K562 (cell line): ENCODE measurements at regions not wholly inside any gene's neighbourhood (a gene's known extent, or its start where the extent isn't known, plus 50 kb on each side); places are given as distances from the start of the nearest gene placed in this dataset.

Experiments
- ATAC-seq: fragments of 200-7000 bp; cut with Tn5 transposase; 3 replicates; pipeline ENCODE4 v1.9.1; 2020; ENCODE audit warnings: moderate library complexity
- BruUV-seq: library from RNA; stranded (reverse); fragments of 400-500 nt; replicated peaks from 2 replicates; lab custom pipeline; 2021; lab: Mats Ljungman, UMichigan
- CTCF ChIA-PET: fragments of 300-600 bp; formaldehyde crosslinking; extraction: SDS; loops from one replicate; lab custom pipeline; 2021; ENCODE audit warnings: low intra/inter-chr PET ratio; lab: Yijun Ruan, JAX
- POLR2A ChIA-PET: fragments of 300-600, 350-650 bp; sonication (Branson Sonifier 250); formaldehyde crosslinking; extraction: SDS; loops from one replicate; lab custom pipeline; 2021; ENCODE audit warnings: antibody characterized with exemption, inconsistent platforms; lab: Yijun Ruan, JAX
- DNase-seq, 4 experiments: peaks; one replicate each; pipeline versions ENCODE4 v3.0.0 to v3.0.0-alpha.2; 2011 to 2018; ENCODE audit warnings: low spot score in 3 of 4, mixed read lengths in 3 of 4; ENCODE audit errors: extremely low read depth in 1 of 4
- FAIRE-seq: peaks from 2 replicates; lab custom pipeline; 2011; peaks lifted over from hg19 to GRCh38; lab: Jason Lieb, UNC
- H2AFZ ChIP-seq: 2 replicates; pipeline ENCODE4 v1.6.0; 2011; ENCODE audit warnings: low read depth, low read length, control low read depth, inconsistent platforms
- H3K27ac ChIP-seq: fragments of 200-600 bp; 3 replicates; pipeline ENCODE4 v1.8.0; 2011; ENCODE audit warnings: low read depth, mild to moderate bottlenecking, control low read depth, inconsistent platforms, low read length, moderate library complexity, mixed read lengths; ENCODE audit errors: extremely low read depth
- H3K27me3 ChIP-seq, 2 experiments: fragments of 300-600 bp in 1 of 2; 2 replicates in 1 of 2; 3 replicates in 1 of 2; pipeline versions ENCODE4 v1.6.0 to v1.8.0; 2011; ENCODE audit warnings: inconsistent platforms in 2 of 2, low read length in 2 of 2, mild to moderate bottlenecking in 1 of 2, mixed read lengths in 1 of 2, moderate library complexity in 1 of 2; ENCODE audit not compliant: control insufficient read depth in 2 of 2, insufficient read depth in 2 of 2
- H3K36me3 ChIP-seq: fragments of 300-600 bp; 3 replicates; pipeline ENCODE4 v1.8.0; 2011; ENCODE audit warnings: mild to moderate bottlenecking, low read length, inconsistent platforms; ENCODE audit not compliant: control insufficient read depth, insufficient read depth
- H3K4me1 ChIP-seq, 2 experiments: fragments of 200-600 bp in 1 of 2; replicated peaks in 1 of 2; 2 replicates in 1 of 2; 3 replicates in 1 of 2; pipeline versions ENCODE4 v1.5.1 to v1.8.0; 2011; ENCODE audit warnings: inconsistent platforms in 2 of 2, low read length in 2 of 2, mild to moderate bottlenecking in 1 of 2, mixed read lengths in 1 of 2, moderate library complexity in 1 of 2; ENCODE audit not compliant: control insufficient read depth in 2 of 2, insufficient read depth in 2 of 2
- H3K4me2 ChIP-seq: 2 replicates; pipeline ENCODE4 v1.6.1; 2011; ENCODE audit warnings: low read length, control low read depth, inconsistent platforms, mixed read lengths; ENCODE audit not compliant: insufficient read depth
- H3K4me3 ChIP-seq: fragments of 200-600 bp; sonication (generic), shearing (Covaris generic); 2 replicates; pipeline ENCODE4 v1.5.1; 2016; ENCODE audit warnings: control low read depth, inconsistent platforms
- H3K79me2 ChIP-seq: fragments of 200-600 bp; 3 replicates; pipeline ENCODE4 v1.8.0; 2011; ENCODE audit warnings: low read length, inconsistent platforms; ENCODE audit not compliant: control insufficient read depth, insufficient read depth
- H3K9ac ChIP-seq, 2 experiments: 2 replicates each; pipeline versions ENCODE4 v1.6.0 to v1.6.1; 2011; ENCODE audit warnings: low read depth in 2 of 2, low read length in 2 of 2, control low read depth in 1 of 2, inconsistent platforms in 1 of 2, mild to moderate bottlenecking in 1 of 2, mixed read lengths in 1 of 2; ENCODE audit not compliant: insufficient read depth in 1 of 2
- H3K9me1 ChIP-seq: one replicate; pipeline ENCODE4 v1.6.0; 2011; ENCODE audit warnings: inconsistent platforms, mild to moderate bottlenecking, low read length, moderate library complexity; ENCODE audit not compliant: control insufficient read depth, insufficient read depth
- H3K9me3 ChIP-seq: replicated peaks from 2 replicates; pipeline ENCODE4 v1.5.1; 2011; ENCODE audit warnings: low read depth, low read length, inconsistent platforms; ENCODE audit not compliant: control insufficient read depth, insufficient read depth
- H4K20me1 ChIP-seq: replicated peaks from 2 replicates; pipeline ENCODE4 v1.6.1; 2011; ENCODE audit warnings: low read length, inconsistent platforms, mixed read lengths; ENCODE audit not compliant: control insufficient read depth, insufficient read depth
- CAMTA2 ChIP-seq: fragments of 250-450 bp; sonication (Bioruptor Pico); conservative IDR thresholded peaks from 2 replicates; pipeline ENCODE4 v1.5.1; 2022
- CBX2 ChIP-seq: fragments of 200-600 bp; sonication (generic); IDR thresholded peaks from one replicate; pipeline ENCODE4 v1.6.1; 2012; ENCODE audit warnings: mild to moderate bottlenecking, low read length, inconsistent platforms; ENCODE audit not compliant: insufficient read depth, poor library complexity, severe bottlenecking
- GMEB1 ChIP-seq: fragments of 250-450 bp; sonication (Bioruptor Pico); IDR thresholded peaks from 2 replicates; pipeline ENCODE4 v1.4.0; 2020; ENCODE audit warnings: mild to moderate bottlenecking
- IFI16 ChIP-seq: fragments of 250-450 bp; sonication (Bioruptor Pico); IDR thresholded peaks from 2 replicates; pipeline ENCODE4 v2.1.2; 2022; ENCODE audit warnings: mild to moderate bottlenecking, inconsistent platforms
- KAT7 ChIP-seq: sonication (generic); formaldehyde crosslinking; IDR thresholded peaks from 2 replicates; pipeline ENCODE4 v1.8.0; 2022; ENCODE audit warnings: missing genetic modification reagents, mild to moderate bottlenecking, borderline replicate concordance
- MTF1 ChIP-seq: fragments of 250-450 bp; sonication (Bioruptor Pico); IDR thresholded peaks from 2 replicates; pipeline ENCODE4 v1.9.0; 2021; ENCODE audit warnings: moderate library complexity, mild to moderate bottlenecking, inconsistent platforms, borderline replicate concordance
- NFRKB ChIP-seq: fragments of 450-650 bp; IDR thresholded peaks from 2 replicates; pipeline ENCODE4 v1.6.1; 2016; ENCODE audit warnings: low read depth
- SMAD2 ChIP-seq: fragments of 150-350 bp; IDR thresholded peaks from 2 replicates; pipeline ENCODE4 v1.6.1; 2014; ENCODE audit warnings: low read depth, mild to moderate bottlenecking, low read length
- SNAPC5 ChIP-seq: fragments of 250-450 bp; sonication (Bioruptor Pico); IDR thresholded peaks from 2 replicates; pipeline ENCODE4 v1.8.0; 2021; ENCODE audit warnings: moderate library complexity, mild to moderate bottlenecking, inconsistent platforms
- SNRNP70 ChIP-seq: fragments of 200-400 bp; formaldehyde crosslinking; optimal IDR thresholded peaks from 2 replicates; pipeline ENCODE3; 2017; ENCODE audit warnings: low read depth, low read length
- TCF15 ChIP-seq: fragments of 250-450 bp; sonication (Bioruptor Pico); IDR thresholded peaks from 2 replicates; pipeline ENCODE4 v1.8.0; 2022; ENCODE audit warnings: moderate library complexity, mild to moderate bottlenecking, inconsistent platforms
- ZBTB2 ChIP-seq: fragments of 450-650 bp; IDR thresholded peaks from 2 replicates; pipeline ENCODE4 v1.6.1; 2016; ENCODE audit warnings: antibody characterized with exemption
- ZNF12 ChIP-seq: sonication (generic); formaldehyde crosslinking; IDR thresholded peaks from 2 replicates; pipeline ENCODE4 v1.4.0; 2020; ENCODE audit warnings: mild to moderate bottlenecking, missing genetic modification reagents
- ZNF212 ChIP-seq: fragments of 450-650 bp; formaldehyde crosslinking; IDR thresholded peaks from 2 replicates; pipeline ENCODE4 v1.4.0; 2020; ENCODE audit warnings: mild to moderate bottlenecking
- ZNF586 ChIP-seq: fragments of 450-650 bp; formaldehyde crosslinking; conservative IDR thresholded peaks from 2 replicates; pipeline ENCODE4 v1.4.0; 2020; ENCODE audit warnings: mild to moderate bottlenecking, moderate library complexity
- ZNF644 ChIP-seq: fragments of 200-800 bp; sonication (Bioruptor generic); IDR thresholded peaks from 2 replicates; pipeline ENCODE4 v1.6.1; 2016; ENCODE audit warnings: low read depth, missing genetic modification characterization, missing compliant biosample characterization
- WGBS: fragments of 100-300 bp; shearing (Covaris generic); methylation state at CpG from one replicate; pipeline ENCODE4 v1.1.6; 2016; ENCODE audit warnings: low coverage, mixed read lengths; ENCODE audit not compliant: insufficient coverage; ENCODE audit errors: missing lambda C conversion rate; 5-methylcytosine and 5-hydroxymethylcytosine counted together
- in situ Hi-C: fragments of 300-500 bp; cut with MboI; formaldehyde crosslinking; loops from 4 replicates; pipeline ENCODE4 v1.15.0; 2018; ENCODE audit warnings: inconsistent platforms, mixed read lengths
- intact Hi-C: fragments of 100-400 bp; cut with micrococcal nuclease; formaldehyde crosslinking; loops from 2 replicates; pipeline ENCODE4 v1.14.2; 2022

GRCh38 chr5:13606051-13606450 lies 338.4 kb downstream of the DNAH5 start:
- no peak overlapping the region for H3K4me3 ChIP-seq
- TF ChIP-seq TCF15 (CRISPR knock-in tag) (no peak), ZNF12 (CRISPR knock-in tag) (no peak), MTF1 (no peak), CBX2 (no peak), ZNF644 (tag) (no peak), SNRNP70 (no peak), SMAD2 (no peak), ZNF212 (CRISPR knock-in tag) (no peak), KAT7 (CRISPR knock-in tag) (no peak), ZNF586 (CRISPR knock-in tag) (no peak), SNAPC5 (CRISPR knock-in tag) (no peak), NFRKB (no peak), ZBTB2 (no peak), IFI16 (CRISPR knock-in tag) (no peak), GMEB1 (CRISPR knock-in tag) (no peak), CAMTA2 (CRISPR knock-in tag) (no peak)
- TF ChIP-seq, all 486 proteins: peak for 0
- CTCF ChIA-PET, result no interaction called here
- H3K9ac ChIP-seq, result no peak overlapping the region
- no TSS peak for BruUV-seq
- WGBS, result 5% methylated on average over 1 of the region's 1 CpG
- FAIRE-seq (no peak), DNase-seq (no peak), ATAC-seq (no peak)
- no peaks in the 10 kb centered on the region for H3K9me1 ChIP-seq
- H3K27me3 ChIP-seq, result no peaks in the 10 kb centered on the region
- no peaks in the 10 kb centered on the region for H3K4me1 ChIP-seq
- no peaks in the 10 kb centered on the region for H3K79me2 ChIP-seq
- intact Hi-C loops, result no loop called here
- no peak overlapping the region for H2AFZ ChIP-seq
- no peaks in the 10 kb centered on the region for H3K36me3 ChIP-seq
- in situ Hi-C loops, result no loop called here
- H3K4me2 ChIP-seq, result no peak overlapping the region
- POLR2A ChIA-PET, result no interaction called here
- no peaks in the 10 kb centered on the region for H3K9me3 ChIP-seq
- H4K20me1 ChIP-seq, result no peaks in the 10 kb centered on the region
- H3K27ac ChIP-seq, result no peak overlapping the region
